OCI-M1 (cell line): ENCODE measurements at regions not wholly inside any gene's neighbourhood (a gene's known extent, or its start where the extent isn't known, plus 50 kb on each side); places are given as distances from the start of the nearest gene placed in this dataset.
"Not testable (repeated sequence)": the region's sequence is repeated elsewhere in the genome, so short reads cannot be mapped to it uniquely, and the experiment has no call there.

Experiments
- DNase-seq: peaks from one replicate; lab custom pipeline; 2025; lab: John Stamatoyannopoulos, UW

DNA sequence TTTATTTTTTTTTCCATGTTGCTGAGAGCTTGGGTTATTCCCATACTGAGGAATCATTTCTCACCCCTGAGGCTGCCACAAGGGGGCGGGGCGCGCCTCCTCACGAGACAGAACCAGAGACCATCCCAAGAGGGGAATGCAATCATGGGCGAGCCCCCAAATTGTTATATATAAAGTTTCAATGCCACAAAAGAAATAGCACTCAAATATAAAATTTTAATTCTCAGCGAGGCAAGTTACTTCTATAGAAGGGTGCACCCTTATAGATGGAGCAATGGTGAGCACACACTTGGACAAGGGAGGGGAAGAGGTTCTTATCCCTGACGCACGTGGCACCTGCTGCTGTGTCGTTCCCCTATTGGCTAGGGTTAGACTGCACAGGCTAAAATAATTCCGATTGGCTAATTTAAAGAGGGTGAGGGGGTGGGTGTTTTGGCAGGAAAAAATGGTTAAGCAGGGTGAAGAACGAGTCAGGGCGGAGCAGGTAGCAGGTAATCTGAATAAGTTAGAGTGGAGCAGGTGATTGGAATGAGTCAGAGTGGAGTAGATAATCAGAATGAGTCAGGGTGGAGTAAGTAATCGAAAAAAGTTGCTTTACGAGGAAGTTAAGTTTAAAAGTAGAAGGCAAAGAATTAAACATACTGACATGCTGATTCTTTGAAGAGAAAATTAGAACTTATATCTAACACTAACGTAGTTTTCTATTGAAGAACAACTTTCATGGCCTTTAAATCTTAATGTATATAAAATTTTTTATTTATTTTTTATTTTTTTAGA is 177.5 kb downstream of the MTCL1 start:
- peak; percentile 55 for DNase-seq

DNA sequence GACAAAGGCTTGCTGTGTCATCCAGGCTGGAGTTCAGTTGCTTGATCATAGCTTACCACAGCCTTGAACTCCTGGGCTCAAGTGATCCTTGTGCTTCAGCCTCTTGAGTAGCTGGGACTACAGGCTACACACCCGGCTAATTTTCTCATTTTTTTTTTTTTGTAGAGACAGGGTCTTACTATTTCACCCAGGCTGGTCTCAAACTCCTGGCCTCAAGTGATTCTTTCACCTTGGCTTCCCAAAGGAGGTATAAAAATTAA is 178.0 kb downstream of the MTCL1 start:
- DNase-seq: no peak

DNA sequence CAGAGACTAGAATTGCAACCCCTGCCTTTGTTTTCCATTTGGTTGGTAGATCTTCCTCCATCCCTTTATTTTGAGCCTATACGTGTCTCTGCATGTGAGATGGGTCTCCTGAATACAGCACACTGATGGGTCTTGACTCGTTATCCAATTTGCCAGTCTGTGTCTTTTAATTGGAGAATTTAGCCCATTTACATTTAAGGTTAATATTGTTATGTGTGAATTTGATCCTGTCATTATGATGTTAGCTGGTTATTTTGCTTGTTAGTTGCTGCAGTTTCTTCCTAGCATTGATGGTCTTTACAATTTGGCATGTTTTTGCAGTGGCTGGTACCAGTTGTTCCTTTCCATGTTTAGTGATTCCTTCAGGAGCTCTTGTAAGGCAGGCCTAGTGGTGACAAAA is 182.5 kb downstream of the MTCL1 start:
- DNase-seq: not testable (repeated sequence)

DNA sequence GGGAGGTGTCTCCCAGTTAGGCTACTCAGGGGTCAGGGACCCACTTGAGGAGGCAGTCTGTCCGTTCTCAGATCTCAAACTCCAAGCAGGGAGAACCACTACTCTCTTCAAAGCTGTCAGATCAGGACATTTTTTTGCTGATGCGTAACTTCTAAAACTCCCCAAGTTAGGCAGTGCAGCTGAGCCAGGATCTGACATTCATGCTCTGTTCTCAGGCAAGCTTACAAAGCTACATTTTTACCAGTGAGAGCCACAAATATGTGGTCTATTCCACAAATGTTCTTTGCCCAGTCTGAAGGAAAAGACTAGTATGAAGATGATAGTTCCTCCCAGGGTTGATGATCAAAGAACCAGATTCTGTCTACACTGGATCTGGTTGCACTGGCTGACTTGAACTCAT is 184.1 kb downstream of the MTCL1 start:
- DNase-seq: no peak

DNA sequence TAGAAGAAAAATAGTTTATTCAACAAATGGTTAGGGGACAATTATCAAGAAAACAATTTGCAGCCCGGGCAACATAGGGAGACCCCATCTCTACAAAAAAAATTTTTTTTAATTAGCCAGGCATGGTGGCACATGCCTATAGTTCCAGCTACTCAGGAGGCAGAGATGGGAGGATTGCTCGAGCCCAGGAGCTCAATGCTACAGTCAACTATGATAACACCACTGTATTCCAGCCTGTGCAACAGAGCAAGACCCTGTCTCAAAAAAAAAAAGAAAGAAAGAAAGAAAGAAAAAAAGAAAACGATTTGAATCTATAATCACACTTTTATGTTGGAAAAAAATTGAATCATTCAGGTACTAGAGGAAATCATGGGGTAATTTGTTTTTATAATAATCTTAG is 185.1 kb downstream of the MTCL1 start:
- DNase-seq: not testable (repeated sequence)

DNA sequence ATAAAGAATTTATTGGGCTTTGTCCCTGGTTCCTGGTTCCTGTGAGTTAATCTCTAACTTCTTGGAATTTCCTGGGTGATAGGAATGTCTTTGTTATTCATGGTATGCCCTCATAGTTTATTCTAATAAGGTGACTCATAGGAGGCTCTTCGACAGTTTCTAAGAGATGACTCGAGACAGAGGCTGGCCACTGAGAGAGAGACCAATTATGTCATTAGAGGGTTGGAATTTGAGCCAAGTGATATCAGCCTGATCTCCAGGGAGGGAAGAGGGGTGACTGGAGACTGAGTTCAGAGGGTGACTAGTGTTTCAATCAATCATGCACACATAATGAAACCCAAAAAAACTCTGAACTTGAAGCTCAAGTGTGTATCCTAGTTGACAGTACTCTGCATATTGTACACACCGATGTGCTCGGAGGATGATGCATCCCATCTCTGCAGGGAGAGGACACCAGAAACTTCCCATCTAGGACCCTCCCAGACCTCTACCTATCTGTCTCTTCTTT is 185.7 kb downstream of the MTCL1 start:
- DNase-seq: peak; percentile 88

DNA sequence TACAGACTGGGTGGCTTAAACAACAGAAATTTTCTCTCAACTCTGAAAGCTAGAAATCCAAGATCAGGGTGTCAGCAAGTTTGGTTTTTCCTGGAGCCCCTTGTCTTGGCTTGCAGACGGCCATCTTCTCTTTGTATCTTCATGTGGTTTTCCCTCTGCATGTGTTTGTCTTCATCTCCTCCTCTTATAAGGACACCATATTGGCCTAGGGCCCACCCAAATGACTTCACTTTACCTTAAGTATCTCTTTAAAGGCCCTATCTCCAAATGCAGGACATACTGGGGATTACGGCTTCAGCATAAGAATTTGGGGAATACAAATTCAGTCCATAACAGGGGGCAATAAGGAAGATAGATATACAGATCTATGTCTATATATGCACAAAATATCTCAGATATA is 187.9 kb downstream of the MTCL1 start:
- peak; percentile 49 for DNase-seq

DNA sequence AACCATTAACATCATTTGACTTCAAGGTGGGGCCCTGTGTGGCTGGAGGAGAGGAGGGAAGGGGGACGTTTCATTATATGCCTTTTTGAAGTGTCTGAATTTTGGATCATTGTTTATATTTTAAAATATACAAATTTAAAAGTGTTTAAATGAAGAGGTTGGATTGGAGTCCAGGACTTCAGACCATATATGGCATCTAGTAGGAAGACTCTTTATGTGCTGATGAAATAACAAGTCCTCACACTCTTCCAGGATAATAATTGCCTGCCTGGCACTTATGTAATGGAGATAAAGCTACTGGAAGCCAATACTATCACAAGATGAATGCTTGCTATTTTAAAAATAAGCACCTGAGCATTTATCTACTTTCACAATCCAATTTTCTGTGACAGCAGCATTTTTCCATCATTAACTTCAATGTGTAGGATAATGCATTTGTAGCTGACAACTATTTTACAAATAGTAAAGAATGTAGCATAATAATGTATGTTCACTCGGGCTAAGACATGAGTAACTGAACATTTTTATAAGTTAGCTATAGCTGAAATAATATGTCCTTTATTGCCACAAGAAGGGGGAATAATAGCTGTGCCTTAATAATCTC is 188.4 kb downstream of the MTCL1 start:
- DNase-seq: no peak

DNA sequence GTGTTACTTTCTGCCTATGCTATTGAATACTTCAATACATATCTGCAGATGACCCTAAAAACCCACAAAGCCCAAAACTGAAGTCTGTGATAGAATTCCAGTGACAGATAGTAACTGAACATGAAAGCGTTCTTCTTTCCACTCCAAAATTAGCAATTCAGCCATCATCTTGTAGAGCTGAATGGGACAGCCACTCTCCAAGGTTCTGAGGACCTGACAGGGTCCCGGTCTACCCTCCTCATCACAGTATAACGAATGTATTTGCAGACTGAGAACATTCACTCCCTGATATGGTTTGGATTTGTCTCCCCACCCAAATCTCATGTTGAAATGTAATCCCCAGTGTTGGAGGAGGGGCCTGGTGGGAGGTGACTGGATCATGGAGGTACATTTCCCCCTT is 189.5 kb downstream of the MTCL1 start:
- DNase-seq: no peak

DNA sequence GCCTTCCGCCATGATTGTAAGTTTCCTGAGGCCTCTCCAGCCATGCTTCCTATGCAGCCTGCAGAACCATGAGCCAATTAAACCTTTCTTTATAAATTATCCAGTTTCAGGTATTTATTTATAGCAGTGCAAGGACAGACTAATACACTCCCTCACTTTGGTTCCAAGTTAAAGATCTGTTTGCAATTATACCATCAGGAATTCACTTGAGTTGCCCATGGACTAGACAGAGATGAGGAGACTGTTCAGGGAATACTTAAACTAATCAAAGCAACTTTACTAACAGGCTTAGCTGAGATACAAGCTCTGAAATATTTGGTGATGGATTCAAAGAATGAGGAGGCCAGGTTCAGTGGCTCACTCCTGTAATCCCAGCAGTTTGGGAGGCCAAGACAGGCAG is 190.0 kb downstream of the MTCL1 start:
- no peak for DNase-seq

DNA sequence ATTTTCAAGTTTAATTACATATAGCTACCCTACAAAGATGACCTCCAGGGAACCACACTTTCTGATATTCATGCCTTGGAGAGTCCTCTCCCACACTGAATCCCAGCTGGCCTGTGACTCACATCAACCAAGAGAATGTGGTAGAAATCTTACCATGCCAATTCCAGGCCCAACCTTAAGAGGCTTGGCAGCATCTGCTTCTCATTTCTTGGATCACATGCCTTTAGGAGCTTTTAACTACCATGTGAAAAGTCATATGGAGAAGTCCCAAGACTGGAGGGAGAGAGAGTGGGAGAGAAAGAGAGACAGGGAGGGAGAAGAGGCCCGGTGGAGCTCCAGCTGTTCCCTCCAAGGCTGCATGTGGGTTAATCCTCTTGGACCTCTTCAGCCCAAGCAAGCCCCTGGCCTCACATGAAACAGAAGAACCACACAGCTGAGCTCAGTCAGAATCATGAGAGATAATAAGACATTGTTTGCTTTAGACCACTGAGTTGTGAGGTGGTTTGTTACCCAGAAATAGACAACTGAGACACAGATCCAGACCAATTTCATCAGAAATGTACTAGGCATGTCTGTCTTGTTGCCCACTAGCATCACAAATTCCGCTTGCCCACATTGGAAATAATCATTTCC is 190.7 kb downstream of the MTCL1 start:
- no peak for DNase-seq

DNA sequence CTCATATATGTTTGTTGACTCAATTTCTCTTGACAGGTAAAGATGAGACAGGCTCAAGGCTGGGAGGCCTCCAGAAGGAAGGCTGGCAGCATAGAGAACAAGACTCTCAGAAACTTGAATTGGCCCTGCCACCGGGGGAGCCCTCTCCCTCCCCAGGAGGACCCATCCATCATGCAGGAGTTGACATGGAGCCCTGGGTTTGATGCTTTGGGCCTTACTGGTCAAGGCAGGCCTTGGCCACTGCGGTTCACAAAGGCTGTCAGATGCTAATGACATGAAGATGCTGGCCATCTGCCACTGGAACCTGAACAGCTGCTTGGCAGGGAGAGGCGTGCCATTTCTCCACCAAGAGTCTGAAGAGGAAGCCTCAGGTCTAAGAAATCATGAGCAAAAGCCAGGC is 193.6 kb downstream of the MTCL1 start:
- DNase-seq: no peak

DNA sequence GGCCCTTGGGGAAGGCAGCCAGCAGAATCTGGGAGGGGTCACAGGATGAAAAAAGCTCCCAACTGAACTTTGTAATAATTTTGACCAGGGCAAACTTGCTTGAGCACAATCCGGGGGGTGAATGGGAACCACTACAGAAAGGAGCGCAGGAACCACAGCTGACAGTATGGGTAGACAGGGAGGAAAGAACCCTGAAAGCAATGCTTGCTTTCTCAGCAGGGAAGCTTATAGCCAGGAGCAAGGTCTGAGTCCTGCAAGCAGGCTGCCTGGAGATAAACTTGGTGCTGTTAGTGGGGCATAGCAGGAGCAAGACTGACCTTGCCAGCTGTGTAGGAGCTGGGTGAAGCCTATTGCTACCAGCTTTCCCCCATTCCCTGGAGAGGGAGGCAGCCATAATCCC is 195.2 kb downstream of the MTCL1 start:
- no peak for DNase-seq

DNA sequence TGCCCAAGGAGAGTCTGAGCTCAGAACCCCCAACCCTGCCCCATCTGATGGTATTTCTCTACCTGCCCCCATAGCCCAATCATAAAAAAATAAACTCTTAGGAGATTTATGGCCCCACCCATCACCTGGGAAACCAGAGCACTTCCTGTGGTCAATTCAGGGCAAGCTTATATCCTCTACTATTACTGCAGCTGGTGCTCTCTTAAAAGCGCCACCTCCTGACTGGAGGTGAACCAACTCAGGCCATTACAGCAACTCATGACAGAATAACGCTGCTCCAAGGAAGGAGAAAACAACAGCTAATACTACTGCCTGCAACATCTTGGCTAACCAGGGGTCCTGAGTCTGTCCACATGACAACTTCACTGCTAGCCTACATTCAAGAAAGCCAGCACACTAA is 195.7 kb downstream of the MTCL1 start:
- no peak for DNase-seq

DNA sequence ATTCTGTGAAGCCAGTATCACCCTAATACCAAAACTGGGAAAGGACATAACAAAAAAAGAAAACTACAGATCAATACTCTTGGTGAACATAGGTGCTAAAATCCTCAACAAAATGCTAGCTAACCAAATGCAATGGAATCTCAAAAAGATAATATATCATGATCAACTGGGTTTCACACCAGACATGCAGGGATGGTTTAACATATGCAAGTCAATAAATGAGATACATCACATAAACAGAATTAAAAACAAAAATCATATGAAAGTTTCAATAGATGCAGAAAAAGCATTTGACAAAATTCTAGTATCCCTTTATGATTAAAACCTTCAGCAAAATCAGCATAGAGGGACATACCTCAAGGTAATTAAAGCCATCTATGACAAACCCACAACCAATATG is 198.2 kb upstream of the NDUFV2 start:
- DNase-seq: no peak

DNA sequence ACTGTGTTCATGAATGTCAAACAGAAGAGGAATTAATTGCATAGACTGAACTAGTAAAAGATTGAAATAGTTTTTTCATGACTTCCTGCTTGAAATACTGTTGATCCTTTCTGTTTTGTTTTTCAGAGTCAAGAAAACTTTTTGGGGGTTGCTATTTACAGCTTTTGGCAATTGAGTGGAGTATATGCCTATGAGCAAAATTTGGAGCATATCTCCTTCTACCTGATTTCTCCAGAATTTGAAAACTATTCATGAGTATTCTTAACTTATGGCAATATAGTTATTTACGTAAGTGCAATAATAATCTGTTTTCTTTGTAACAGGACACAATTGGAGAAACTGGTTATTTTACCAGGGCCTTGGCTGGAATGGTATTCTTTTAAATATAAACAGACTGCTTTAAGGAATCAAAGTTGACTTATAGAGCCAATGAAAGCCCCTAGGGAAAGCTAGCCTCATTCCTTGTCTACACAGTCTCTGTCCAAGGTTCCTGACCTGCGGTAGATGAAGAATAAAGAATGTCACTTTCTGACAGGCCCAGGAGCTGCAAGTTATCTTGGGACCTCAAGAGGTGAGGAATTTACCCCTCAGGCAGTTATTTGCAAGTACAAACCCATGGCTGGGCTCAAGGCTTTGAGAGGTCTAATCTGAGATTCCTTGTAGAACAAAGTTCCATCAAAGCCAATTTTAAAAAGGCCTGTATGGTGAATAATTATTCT is 193.5 kb upstream of the NDUFV2 start:
- peak; percentile 45 for DNase-seq

DNA sequence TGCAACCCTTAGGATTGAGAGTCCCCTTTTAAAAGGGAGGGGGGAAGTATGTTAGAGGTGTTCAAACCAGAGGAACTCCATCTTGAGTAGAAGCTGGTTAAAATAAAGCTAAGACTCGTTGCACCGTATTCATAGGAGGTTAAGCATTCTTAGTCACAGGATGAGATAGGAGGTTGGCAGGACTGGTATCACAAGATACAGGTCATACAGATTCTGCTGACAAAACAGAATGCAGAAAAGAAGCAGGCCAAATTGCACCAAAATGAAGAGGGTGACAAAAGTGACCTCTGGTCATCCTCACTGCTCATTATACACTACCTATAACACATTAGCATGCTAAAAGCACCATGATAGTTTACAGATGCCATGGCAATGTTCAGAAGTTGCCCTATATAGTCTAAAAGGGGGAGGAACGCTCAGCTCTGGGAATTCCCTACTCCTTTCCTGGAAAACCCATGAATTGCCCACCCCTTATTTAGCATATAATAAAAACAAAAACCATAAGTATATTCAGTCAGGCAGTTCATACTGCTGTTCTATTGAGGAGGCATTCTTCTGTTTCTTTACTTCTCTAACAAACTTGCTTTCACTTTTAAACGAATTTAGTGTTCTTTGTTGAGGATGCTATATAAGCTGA is 192.2 kb upstream of the NDUFV2 start:
- DNase-seq: peak; percentile 71

DNA sequence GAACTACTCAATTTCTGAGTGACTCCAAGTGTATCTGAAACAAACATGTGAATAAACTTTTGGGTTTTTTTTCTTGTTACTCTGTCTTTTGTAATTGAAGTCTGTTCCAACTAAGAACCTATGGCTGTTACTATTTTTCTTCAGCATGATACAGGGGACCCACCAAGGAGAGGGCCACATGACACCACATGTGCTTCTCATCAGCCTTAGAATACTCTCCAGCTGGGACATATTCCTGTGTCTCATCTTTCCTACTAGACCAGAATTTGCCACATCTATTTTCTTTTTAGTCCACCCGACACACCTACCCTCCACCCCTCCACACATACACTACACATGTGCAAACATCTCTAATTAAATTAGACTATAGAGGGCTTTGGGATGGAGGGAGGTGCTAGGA is 191.7 kb upstream of the NDUFV2 start:
- no peak for DNase-seq

DNA sequence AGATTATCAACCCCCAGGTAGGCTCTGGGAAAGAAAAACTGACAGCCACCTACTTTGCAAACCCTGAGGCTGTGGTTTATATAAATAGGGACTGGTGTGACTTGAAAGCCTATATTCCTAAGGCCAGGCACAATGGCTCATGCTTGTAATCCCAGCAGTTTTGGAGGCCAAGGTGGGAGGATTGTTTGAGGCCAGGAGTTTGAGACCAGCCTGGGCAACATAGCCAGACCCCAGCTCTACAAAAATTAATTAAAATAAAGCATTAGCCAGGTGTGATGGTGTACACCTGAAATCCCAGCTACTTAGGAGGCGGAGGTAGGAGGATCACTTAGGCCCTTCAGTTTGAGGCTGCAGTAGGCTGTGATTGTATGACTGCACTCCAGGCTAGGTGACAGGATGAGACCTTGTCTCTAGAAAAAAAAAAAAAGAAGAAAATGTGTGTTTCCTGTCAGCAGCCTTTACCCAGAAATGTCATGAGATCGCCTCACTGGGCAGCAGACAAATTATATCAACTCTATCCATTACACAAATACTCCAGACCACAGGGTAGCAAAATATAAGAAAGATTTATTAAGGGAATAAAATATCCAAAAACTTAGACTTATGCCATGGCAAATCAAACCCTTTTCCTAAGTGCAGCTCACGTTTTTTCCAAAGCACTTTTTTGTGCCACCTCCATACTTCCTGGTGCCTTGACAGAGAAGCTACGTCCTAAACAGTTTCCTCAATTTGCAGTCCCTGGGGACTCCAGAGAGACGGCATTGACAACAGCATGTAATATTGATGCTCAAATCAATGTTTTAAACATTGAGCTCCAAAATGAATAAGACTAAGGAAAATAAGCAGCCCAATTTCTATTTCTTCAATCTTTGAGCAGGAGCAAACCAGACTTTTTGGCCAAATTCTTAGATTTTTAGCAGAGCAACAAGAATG is 190.8 kb upstream of the NDUFV2 start:
- no peak for DNase-seq

DNA sequence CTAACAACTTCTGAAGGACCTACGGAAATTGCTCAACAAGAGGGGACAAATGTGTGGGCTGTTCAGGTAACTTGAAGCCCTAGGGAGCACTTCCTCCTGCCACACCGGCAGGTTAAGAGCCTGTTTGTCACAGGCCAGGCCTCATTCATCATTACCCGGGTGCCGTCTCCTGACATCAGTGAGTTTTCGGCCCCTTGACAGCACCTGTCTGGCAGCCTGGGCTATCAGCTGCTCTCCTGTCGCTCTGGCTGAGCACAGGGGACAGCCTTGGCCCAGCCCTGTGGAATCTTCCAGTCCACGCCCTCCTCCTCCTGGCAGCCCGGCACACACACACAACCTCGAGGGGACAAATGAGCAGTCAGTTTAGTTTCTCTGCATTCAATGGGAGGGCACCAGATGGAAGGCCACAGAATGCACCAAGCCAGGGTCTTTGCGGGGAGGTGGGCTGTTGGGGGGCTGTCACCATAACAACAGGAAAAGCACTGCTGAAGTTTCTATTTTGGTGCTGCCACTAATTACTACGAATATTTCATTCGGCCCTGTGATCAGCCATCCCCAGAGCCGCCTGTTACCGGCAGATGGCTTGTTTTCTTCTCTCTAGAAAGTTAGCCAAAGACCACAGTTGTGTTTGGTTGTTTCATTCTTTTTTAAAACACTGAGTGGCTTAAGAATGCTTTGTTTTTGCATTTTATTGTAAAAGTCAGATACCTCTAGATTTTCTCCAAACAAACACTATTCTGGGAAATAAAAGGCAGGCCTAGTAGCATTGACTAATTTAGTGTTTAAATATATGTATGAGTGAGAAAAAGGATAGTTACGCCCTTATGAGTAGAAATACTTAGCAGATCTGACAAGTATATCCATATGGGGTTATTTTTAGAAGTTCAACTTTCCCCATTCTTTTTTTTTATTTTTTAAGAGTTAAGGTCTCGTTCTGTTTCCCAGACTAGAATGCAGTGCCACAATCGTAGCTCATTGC is 189.9 kb upstream of the NDUFV2 start:
- DNase-seq: no peak
